Transverse colon (tissue), 4 donors: ENCODE measurements at regions not wholly inside any gene's neighbourhood (a gene's known extent, or its start where the extent isn't known, plus 50 kb on each side); places are given as distances from the start of the nearest gene placed in this dataset.

Source experiments
- DNase-seq: peaks from one replicate; pipeline ENCODE4 v3.0.0-alpha.2; 2019
- H3K27ac ChIP-seq, 4 donors: fragments of 200-600 bp; sonication (generic); 2 replicates each; pipeline ENCODE4 v1.5.1; 2016 to 2018; ENCODE audit warnings: inconsistent platforms in 4 of 4
- H3K27me3 ChIP-seq: fragments of 200-600 bp; sonication (generic); 2 replicates; pipeline ENCODE4 v1.5.1; 2017; ENCODE audit warnings: inconsistent platforms
- H3K36me3 ChIP-seq, 4 donors: fragments of 200-600 bp; sonication (generic); 2 replicates each; pipeline ENCODE4 v1.5.1; 2017 to 2019; ENCODE audit warnings: inconsistent platforms in 4 of 4
- H3K4me1 ChIP-seq, 4 donors: fragments of 200-600 bp; sonication (generic); 2 replicates each; pipeline ENCODE4 v1.5.1; 2017 to 2020; ENCODE audit warnings: inconsistent platforms in 4 of 4
- H3K4me3 ChIP-seq, 4 donors: fragments of 200-600 bp; sonication (generic); 1 replicate in 1 of 4; 2 replicates in 3 of 4; pipeline versions ENCODE4 v1.5.1 to v1.6.1; 2017 to 2019; ENCODE audit warnings: inconsistent platforms in 4 of 4
- H3K9me3 ChIP-seq, 2 donors: fragments of 200-600 bp; sonication (generic); 2 replicates each; pipeline ENCODE4 v1.5.1; 2017 to 2019; ENCODE audit warnings: inconsistent platforms in 2 of 2
- EP300 ChIP-seq: sonication (generic); formaldehyde crosslinking; IDR thresholded peaks from one replicate; pipeline ENCODE4 v1.6.1; 2017; ENCODE audit warnings: antibody characterized with exemption, low read depth
- POLR2A ChIP-seq: fragments of 450-650 bp; IDR thresholded peaks from one replicate; pipeline ENCODE4 v1.6.1; 2016; ENCODE audit warnings: antibody characterized with exemption, mild to moderate bottlenecking, moderate library complexity
- POLR2AphosphoS5 ChIP-seq, 3 donors: sonication (generic); formaldehyde crosslinking; IDR thresholded peaks; one replicate each; pipeline ENCODE4 v1.6.1; 2016; ENCODE audit warnings: antibody characterized with exemption in 3 of 3
- WGBS, 2 donors: methylation state at CpG; one replicate each; pipeline ENCODE4 v1.1.5; 2018; ENCODE audit warnings: low coverage in 1 of 2; 5-methylcytosine and 5-hydroxymethylcytosine counted together
- in situ Hi-C, 4 donors: fragments of 200-750 bp; cut with MboI; loops; one replicate each; pipeline versions ENCODE4 v1.15.0 to v1.15.1; 2017; ENCODE audit warnings: low sequenced_read_pairs in 3 of 4, low pct_ligation_motif_present in 1 of 4, low pct_unique_long_range_greater_than_20kb in 1 of 4
- intact Hi-C: fragments of 100-400 bp; cut with DNase I; formaldehyde crosslinking; loops from one replicate; pipeline ENCODE4 v1.15.1; 2023; ENCODE audit warnings: low total_unique reads
- TF ChIP-seq, protein P1 (sequence below), 5 experiments: fragments of 200-600 bp in 3 of 5; fragments of 450-650 bp in 2 of 5; sonication (generic) in 3 of 5; IDR thresholded peaks; 1 replicate in 2 of 5; 2 replicates in 3 of 5; pipeline ENCODE4 v1.5.1; 2016 to 2017; ENCODE audit warnings: antibody characterized with exemption in 5 of 5, inconsistent platforms in 3 of 5, mild to moderate bottlenecking in 2 of 5, moderate library complexity in 1 of 5

DNA sequence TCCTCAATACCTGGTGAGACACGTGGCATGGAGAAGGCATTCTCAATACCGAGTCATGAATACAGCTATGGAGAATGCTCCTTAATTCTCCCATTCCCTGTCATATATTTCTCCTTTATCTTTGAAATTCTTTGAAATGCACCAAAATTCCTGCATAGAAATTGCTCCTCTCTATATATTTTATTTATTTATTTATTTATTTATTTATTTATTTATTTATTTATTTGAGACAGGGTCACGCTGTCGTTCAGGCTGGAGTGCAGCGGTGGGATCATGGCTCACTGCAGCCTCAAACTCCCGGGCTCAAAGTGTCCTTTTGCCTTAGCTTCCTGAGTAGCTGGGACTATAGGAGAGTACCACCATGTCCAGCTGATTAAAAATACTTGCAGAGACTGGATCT lies 190.3 kb upstream of the MAF start:
- TF ChIP-seq, protein P1, sequence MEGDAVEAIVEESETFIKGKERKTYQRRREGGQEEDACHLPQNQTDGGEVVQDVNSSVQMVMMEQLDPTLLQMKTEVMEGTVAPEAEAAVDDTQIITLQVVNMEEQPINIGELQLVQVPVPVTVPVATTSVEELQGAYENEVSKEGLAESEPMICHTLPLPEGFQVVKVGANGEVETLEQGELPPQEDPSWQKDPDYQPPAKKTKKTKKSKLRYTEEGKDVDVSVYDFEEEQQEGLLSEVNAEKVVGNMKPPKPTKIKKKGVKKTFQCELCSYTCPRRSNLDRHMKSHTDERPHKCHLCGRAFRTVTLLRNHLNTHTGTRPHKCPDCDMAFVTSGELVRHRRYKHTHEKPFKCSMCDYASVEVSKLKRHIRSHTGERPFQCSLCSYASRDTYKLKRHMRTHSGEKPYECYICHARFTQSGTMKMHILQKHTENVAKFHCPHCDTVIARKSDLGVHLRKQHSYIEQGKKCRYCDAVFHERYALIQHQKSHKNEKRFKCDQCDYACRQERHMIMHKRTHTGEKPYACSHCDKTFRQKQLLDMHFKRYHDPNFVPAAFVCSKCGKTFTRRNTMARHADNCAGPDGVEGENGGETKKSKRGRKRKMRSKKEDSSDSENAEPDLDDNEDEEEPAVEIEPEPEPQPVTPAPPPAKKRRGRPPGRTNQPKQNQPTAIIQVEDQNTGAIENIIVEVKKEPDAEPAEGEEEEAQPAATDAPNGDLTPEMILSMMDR (IDR thresholded peaks at IDR 0.05): no peak
- TF ChIP-seq EP300 (no peak), POLR2AphosphoS5 (IDR thresholded peaks at IDR 0.05) (no peak), POLR2A (no peak)
- Histone ChIP-seq H3K4me3 (no peak overlapping the region), H3K27me3 (no peaks in the 10 kb centered on the region), H3K9me3 (no peaks in the 10 kb centered on the region), H3K27ac (no peak overlapping the region), H3K4me1 (no peaks in the 10 kb centered on the region), H3K36me3 (no peaks in the 10 kb centered on the region)
- in situ Hi-C loops: no loop called here
- no peak for DNase-seq
- intact Hi-C loops: no loop called here
- whole genome bisulfite sequencing, 2 donors: 72 to 93% methylated on average over 3 to 6 of the region's 6 CpGs

DNA sequence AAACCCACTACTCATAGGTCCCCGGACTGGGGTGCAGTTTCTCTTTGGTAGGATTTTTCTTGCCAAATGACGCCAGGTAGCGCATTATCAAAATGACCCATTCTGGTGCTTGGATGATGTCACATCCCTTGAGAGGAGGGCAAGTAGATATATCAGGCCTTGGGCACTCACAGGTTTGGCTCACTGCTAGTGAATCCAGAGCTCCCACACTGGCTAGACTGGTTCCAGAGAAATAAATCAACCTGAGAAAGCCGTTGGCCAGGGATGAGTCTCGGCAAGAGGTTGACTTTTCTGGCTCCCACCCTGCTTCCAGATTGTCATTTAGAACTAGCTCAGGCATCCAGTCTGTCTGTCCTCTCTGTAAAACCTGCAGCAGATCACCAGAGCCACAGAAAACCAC lies 188.4 kb upstream of the MAF start:
- no peak overlapping the region for H3K27ac ChIP-seq
- H3K36me3 ChIP-seq: no peaks in the 10 kb centered on the region
- TF ChIP-seq EP300: no peak
- TF ChIP-seq, protein P1 (IDR thresholded peaks at IDR 0.05): no peak
- no peak for TF ChIP-seq POLR2AphosphoS5 (IDR thresholded peaks at IDR 0.05)
- TF ChIP-seq POLR2A: no peak
- 82 to 95% methylated on average over 3 to 5 of the region's 5 CpGs for WGBS, 2 donors
- intact Hi-C loops (no loop called here), in situ Hi-C loops (no loop called here)
- no peaks in the 10 kb centered on the region for H3K9me3 ChIP-seq
- no peaks in the 10 kb centered on the region for H3K27me3 ChIP-seq
- H3K4me1 ChIP-seq: no peaks in the 10 kb centered on the region
- no peak for DNase-seq
- no peak overlapping the region for H3K4me3 ChIP-seq

DNA sequence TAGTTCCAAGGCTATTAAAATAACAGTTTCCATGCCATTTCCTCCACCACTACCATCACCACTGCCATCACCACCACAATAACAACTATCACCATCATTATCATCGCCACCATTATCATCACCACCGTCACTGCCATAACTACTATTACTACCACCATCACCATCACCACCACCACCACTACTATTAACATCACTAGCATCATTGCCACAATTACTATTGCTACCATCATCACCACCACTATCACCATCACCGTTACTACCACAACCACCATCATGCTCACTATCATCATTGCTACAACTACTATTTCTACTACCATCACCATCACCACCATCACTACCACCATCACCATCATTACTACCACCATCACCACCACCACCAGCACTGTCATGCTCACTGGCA lies 185.9 kb upstream of the MAF start:
- H3K9me3 ChIP-seq: no peaks in the 10 kb centered on the region
- H3K36me3 ChIP-seq: no peaks in the 10 kb centered on the region
- in situ Hi-C loops (no loop called here), intact Hi-C loops (no loop called here)
- 90 to 92% methylated on average over 2 to 3 of the region's 3 CpGs for WGBS, 2 donors
- H3K4me3 ChIP-seq: no peak overlapping the region
- H3K4me1 ChIP-seq: no peaks in the 10 kb centered on the region
- no peaks in the 10 kb centered on the region for H3K27me3 ChIP-seq
- no peak for TF ChIP-seq EP300
- TF ChIP-seq, protein P1 (IDR thresholded peaks at IDR 0.05): no peak
- no peak for TF ChIP-seq POLR2A
- no peak for TF ChIP-seq POLR2AphosphoS5 (IDR thresholded peaks at IDR 0.05)
- H3K27ac ChIP-seq: no peak overlapping the region
- no peak for DNase-seq

DNA sequence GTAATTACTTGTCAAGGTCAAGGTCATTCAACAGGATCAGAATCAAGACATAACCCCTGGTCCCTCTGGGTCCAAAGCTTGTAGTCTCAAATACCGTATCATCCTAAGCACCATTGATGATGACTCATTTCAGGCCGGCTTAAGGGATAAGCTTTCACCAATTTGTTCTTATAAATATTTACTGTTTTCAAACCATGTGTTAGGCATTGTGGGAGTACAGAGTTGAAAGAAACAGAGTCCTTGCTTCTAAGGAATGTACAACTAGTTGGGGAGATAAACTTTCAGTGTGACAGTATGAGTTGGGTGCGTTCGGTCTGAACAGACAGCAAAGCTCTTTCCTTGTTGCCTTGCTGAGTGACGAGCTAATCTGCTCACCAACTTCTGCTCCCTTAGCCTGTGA lies 183.5 kb upstream of the MAF start:
- Histone ChIP-seq H3K27me3 (no peaks in the 10 kb centered on the region), H3K36me3 (no peaks in the 10 kb centered on the region), H3K27ac (peak overlapping the region in 3 of 4 donors; percentile 33 to 56 (median 54)), H3K9me3 (no peaks in the 10 kb centered on the region), H3K4me1 (no peaks in the 10 kb centered on the region), H3K4me3 (no peak overlapping the region)
- no peak for DNase-seq
- TF ChIP-seq, protein P1 (IDR thresholded peaks at IDR 0.05): no peak
- peak in 2 of 3 donors; percentile 13 to 32 for TF ChIP-seq POLR2AphosphoS5 (IDR thresholded peaks at IDR 0.05)
- intact Hi-C loops: no loop called here
- in situ Hi-C loops: no loop called here
- 80 to 84% methylated on average over 4 to 5 of the region's 5 CpGs for WGBS, 2 donors
